Neuron (in vitro differentiated cells): ENCODE measurements at regions not wholly inside any gene's neighbourhood (a gene's known extent, or its start where the extent isn't known, plus 50 kb on each side); places are given as distances from the start of the nearest gene placed in this dataset.
"Not testable (repeated sequence)": the region's sequence is repeated elsewhere in the genome, so short reads cannot be mapped to it uniquely, and the experiment has no call there.

Experiments
- H2AFZ ChIP-seq: one replicate; pipeline ENCODE4 v1.6.1; 2013; ENCODE audit warnings: low read depth, mild to moderate bottlenecking, inconsistent platforms, low read length, moderate library complexity
- H3K27me3 ChIP-seq: one replicate; pipeline ENCODE4 v1.6.1; 2013; ENCODE audit warnings: low read length; ENCODE audit not compliant: insufficient read depth
- H3K36me3 ChIP-seq: one replicate; pipeline ENCODE4 v1.6.1; 2013; ENCODE audit warnings: low read length; ENCODE audit not compliant: insufficient read depth
- H3K4me1 ChIP-seq: one replicate; pipeline ENCODE4 v1.6.1; 2013; ENCODE audit warnings: low read length; ENCODE audit not compliant: insufficient read depth
- H3K4me3 ChIP-seq: 2 replicates; pipeline ENCODE4 v1.5.1; 2013; ENCODE audit warnings: mild to moderate bottlenecking, low read length, moderate library complexity
- H3K9me3 ChIP-seq: one replicate; pipeline ENCODE4 v1.6.1; 2013; ENCODE audit warnings: low read length

DNA sequence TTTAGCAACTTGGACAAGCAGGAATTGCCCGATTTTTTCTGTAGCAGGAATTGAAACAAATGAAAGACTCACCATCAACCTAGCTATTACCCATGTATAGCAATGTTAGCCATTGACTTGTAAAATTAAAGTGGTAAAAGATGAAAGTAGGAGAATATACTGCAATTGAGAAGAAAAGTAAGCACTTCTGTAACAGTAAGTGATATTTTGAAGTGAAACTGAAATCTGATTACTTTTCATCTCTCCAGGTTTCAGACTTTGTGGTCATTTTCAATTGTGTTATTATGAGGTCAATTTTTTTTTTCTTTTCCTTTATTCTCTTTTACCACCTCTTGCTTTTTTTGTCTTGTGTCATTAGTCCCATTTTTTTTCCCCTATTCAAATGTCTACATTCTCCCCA, 1078.2 kb downstream of the ZPLD1 start:
- Histone ChIP-seq H2AFZ (no peak overlapping the region), H3K9me3 (no peaks in the 10 kb centered on the region), H3K27me3 (no peaks in the 10 kb centered on the region), H3K36me3 (no peaks in the 10 kb centered on the region), H3K4me3 (no peak overlapping the region), H3K4me1 (no peaks in the 10 kb centered on the region)

DNA sequence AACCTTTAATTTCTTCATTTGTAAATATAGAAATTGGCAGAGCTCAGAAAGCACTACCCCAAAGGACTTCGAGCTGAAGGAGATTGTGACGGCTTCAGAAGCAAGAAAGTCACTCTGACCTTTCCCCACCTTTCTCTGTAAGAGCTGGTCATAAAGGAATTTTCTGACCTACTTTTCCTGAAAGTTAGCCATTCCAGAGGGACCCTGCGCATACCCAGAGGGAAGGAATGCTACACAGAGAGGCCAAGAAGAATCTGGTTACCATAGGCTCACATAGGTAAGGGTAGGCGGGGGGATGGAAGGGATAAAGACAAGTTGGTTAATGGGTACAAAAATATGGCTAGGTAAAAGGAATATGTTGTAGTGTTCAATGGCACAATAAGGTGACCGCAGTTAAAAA, 1080.3 kb downstream of the ZPLD1 start:
- Histone ChIP-seq H2AFZ (no peak overlapping the region), H3K4me1 (no peaks in the 10 kb centered on the region), H3K9me3 (no peaks in the 10 kb centered on the region), H3K27me3 (no peaks in the 10 kb centered on the region), H3K4me3 (no peak overlapping the region), H3K36me3 (no peaks in the 10 kb centered on the region)

DNA sequence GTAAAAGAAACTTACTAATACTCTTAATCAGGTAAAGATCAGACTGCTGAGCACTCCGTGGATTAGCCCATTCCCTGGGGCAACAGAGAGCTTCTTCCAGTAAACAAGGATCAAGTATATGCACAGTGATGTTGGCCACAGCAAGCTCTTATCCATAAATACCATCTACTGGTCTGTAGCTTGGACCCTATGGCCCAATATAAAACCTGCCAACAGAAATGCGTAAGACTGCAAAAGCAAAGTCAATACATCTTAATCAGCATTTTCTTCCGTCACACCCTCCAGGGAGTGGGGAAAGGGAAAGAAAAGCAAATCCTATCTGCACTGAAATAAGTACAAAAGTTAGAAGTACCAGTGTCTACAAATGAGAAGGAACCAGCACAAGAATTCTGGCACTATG, 1082.1 kb downstream of the ZPLD1 start:
- Histone ChIP-seq H3K36me3 (no peaks in the 10 kb centered on the region), H2AFZ (no peak overlapping the region), H3K27me3 (no peaks in the 10 kb centered on the region), H3K4me1 (no peaks in the 10 kb centered on the region), H3K4me3 (no peak overlapping the region), H3K9me3 (no peaks in the 10 kb centered on the region)

DNA sequence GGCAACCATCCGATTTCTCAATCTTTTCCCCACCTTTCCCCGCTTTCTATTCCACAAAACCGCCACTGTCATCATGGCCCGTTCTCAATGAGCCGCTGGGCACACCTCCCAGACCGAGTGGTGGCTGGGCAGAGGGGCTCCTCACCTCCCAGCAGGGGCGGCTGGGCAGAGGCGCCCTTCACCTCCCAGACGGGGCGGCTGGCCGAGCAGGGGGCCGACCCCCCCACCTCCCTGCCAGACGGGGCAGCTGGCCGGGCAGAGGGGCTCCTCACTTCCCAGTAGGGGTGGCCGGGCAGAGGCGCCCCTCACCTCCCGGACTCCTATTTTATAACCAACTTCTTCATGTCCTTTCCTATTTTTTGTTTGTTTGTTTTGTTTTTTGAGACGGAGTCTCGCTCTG, 1096.5 kb downstream of the ZPLD1 start:
- not testable (repeated sequence) for H3K9me3 ChIP-seq, H3K4me3 ChIP-seq, H3K36me3 ChIP-seq, H2AFZ ChIP-seq, H3K27me3 ChIP-seq, H3K4me1 ChIP-seq

DNA sequence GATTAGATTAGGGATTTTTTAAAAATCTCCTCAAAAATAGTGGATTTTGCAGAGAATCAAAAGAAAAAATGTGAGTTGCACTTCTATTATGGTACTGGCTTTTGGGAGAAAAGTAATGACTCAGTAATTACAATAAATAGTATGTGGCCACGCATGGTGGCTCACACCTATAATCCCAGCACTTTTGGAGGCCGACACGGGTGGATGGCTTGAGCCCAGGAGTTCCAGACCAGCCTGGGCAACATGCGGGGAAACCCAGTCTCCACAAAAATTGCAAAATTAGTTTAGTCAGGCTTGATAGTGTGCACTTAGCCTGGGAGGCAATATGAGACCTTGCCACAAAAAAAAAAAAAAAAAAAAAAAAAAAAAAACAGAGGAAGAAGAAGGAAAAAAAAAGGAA, 1098.2 kb downstream of the ZPLD1 start:
- Histone ChIP-seq H3K27me3 (no peaks in the 10 kb centered on the region), H3K4me3 (no peak overlapping the region), H2AFZ (no peak overlapping the region), H3K4me1 (peaks cover 5% of the 10 kb centered on the region), H3K36me3 (no peaks in the 10 kb centered on the region), H3K9me3 (no peaks in the 10 kb centered on the region)

DNA sequence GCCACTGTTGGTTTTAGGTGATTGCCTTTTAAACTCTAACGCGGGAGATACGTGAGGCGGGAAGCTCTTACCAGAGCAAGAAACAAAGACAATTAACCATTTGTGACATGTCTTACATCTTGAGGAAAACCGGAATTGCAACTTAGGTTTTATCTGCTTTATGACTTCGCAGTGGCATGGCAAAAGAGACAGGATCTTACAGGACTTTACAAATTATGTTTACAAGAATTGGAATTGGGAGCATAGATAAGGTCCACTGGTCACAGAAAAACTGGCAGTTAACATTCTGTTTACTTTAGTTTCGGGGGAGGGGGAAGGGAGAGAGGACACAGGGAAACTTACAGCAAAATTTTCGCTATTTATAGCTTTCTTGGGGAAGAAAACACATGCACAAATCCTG, 1119.6 kb downstream of the ZPLD1 start:
- no peaks in the 10 kb centered on the region for H3K27me3 ChIP-seq
- no peaks in the 10 kb centered on the region for H3K9me3 ChIP-seq
- no peak overlapping the region for H3K4me3 ChIP-seq
- H3K4me1 ChIP-seq = no peaks in the 10 kb centered on the region
- H3K36me3 ChIP-seq = no peaks in the 10 kb centered on the region
- no peak overlapping the region for H2AFZ ChIP-seq

DNA sequence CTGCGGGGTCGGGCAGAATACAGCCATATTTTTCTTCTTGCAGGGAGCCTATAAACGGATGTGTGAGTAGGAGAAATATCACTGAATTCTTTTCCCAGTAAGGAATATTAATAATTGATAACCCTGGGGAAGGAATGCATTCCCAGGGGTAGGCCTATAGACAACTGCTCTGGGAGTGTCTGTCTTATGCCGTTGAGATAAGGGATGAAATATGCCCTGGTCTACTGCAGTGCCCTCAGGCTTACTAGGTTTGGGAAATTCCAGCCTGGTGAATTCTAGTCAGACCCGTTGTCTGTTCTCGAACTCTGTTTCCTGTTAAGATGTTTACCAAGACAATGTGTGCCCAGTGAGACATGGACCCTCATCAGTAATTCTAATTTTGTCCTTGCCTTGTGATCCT, 1129.3 kb downstream of the ZPLD1 start:
- H3K27me3 ChIP-seq, H3K4me1 ChIP-seq, H3K36me3 ChIP-seq, H2AFZ ChIP-seq, H3K9me3 ChIP-seq, H3K4me3 ChIP-seq: not testable (repeated sequence)

DNA sequence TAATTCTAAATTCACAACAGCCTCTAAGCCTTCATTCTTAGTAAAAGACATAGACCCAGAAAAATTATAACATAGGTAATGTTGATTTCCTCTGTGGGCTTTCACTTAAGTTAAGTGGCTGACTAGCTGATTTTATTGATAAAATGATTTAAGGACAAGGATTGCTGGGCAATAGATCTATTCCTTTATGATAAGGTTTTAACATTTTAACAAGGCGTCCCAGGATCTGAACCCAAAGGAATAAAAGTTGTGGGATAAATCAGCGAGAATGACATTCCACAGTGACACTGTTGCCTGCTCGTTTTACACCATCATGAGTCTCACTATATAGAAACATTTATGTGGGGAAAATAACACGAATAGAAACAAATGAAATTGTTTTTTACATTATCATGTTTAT, 1151.0 kb downstream of the ZPLD1 start:
- H3K4me1 ChIP-seq = no peaks in the 10 kb centered on the region
- H2AFZ ChIP-seq = no peak overlapping the region
- H3K36me3 ChIP-seq = no peaks in the 10 kb centered on the region
- H3K4me3 ChIP-seq = no peak overlapping the region
- H3K9me3 ChIP-seq = no peaks in the 10 kb centered on the region
- H3K27me3 ChIP-seq = no peaks in the 10 kb centered on the region

DNA sequence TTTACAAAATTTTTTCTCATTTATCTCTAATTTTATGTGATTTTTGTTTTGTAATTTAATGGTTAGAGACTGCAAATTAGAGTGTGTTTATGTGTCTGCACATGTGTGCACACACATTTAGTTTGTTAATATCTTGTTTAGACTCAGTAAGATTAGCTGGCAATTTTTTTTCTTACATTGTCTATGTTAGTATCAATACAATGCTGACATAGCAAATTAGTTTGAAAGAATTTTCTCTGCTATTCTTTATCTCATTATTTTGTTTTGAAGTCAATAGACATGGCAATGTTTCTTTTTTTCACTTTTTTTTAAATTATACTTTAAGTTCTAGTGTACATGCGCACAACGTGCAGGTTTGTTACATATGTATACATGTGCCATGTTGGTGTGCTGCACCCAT, 1155.0 kb downstream of the ZPLD1 start:
- no peaks in the 10 kb centered on the region for H3K36me3 ChIP-seq
- no peak overlapping the region for H2AFZ ChIP-seq
- H3K4me1 ChIP-seq = no peaks in the 10 kb centered on the region
- no peak overlapping the region for H3K4me3 ChIP-seq
- no peaks in the 10 kb centered on the region for H3K27me3 ChIP-seq
- H3K9me3 ChIP-seq = no peaks in the 10 kb centered on the region

DNA sequence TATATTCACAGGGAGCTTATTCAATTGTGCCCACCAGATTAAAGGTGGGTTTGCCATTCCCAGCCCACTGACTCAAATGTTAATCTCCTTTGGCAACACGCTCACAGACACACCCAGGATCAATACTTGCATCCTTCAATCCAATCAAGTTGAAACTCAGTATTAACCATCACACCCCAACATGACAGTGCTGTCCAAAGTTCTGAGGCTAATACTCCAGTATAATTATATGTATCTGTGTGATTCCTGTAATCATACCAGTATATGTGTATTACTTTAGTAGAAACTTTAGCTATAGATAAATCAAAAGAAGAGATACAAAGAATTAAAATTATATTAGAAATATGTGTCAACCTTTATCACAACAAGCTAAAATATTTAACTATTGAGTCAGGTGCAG, 1166.0 kb downstream of the ZPLD1 start:
- Histone ChIP-seq H2AFZ (no peak overlapping the region), H3K4me3 (no peak overlapping the region), H3K4me1 (no peaks in the 10 kb centered on the region), H3K36me3 (no peaks in the 10 kb centered on the region), H3K9me3 (no peaks in the 10 kb centered on the region), H3K27me3 (no peaks in the 10 kb centered on the region)

DNA sequence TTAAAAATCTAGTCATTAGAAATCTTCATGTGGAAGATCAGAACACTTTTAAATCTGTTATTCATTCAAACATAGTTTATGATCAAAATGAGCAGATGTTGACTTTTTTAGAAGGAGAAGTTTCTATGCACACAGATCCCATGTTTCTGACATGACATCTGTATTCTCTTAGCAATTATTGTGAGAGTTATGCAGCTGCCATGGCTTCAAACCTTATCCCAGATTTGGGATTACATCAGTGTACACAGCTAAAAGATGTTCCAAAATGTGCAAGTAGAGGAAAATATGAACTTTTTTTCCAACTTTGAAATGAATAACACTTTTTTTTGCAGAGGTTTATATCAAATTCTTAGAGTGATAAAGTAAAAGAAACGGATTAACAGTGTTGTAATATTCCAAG, 1166.9 kb downstream of the ZPLD1 start:
- Histone ChIP-seq H3K4me1 (no peaks in the 10 kb centered on the region), H2AFZ (no peak overlapping the region), H3K36me3 (no peaks in the 10 kb centered on the region), H3K4me3 (no peak overlapping the region), H3K9me3 (no peaks in the 10 kb centered on the region), H3K27me3 (no peaks in the 10 kb centered on the region)

DNA sequence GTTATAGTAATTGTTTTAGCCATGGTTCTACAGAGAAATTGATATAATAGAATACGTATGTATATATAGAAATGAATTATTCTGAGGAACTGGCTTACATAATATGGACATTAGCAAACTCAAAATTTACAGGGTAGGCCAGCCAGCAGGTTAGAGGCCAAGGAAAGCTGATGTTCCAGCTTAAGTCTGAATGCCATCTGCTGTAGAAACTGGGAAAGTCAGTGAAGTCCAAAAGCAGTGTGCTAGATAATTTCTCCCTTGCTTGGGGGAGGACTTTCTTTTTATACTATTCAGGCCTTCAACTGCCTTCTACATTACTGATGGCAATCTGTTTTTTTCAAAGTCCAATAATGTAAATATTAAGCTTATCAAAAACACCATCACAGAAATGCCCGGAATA, 1174.7 kb downstream of the ZPLD1 start:
- H3K4me3 ChIP-seq = no peak overlapping the region
- H3K4me1 ChIP-seq = peaks cover 2% of the 10 kb centered on the region
- no peaks in the 10 kb centered on the region for H3K27me3 ChIP-seq
- H2AFZ ChIP-seq = no peak overlapping the region
- H3K9me3 ChIP-seq = no peaks in the 10 kb centered on the region
- H3K36me3 ChIP-seq = no peaks in the 10 kb centered on the region

DNA sequence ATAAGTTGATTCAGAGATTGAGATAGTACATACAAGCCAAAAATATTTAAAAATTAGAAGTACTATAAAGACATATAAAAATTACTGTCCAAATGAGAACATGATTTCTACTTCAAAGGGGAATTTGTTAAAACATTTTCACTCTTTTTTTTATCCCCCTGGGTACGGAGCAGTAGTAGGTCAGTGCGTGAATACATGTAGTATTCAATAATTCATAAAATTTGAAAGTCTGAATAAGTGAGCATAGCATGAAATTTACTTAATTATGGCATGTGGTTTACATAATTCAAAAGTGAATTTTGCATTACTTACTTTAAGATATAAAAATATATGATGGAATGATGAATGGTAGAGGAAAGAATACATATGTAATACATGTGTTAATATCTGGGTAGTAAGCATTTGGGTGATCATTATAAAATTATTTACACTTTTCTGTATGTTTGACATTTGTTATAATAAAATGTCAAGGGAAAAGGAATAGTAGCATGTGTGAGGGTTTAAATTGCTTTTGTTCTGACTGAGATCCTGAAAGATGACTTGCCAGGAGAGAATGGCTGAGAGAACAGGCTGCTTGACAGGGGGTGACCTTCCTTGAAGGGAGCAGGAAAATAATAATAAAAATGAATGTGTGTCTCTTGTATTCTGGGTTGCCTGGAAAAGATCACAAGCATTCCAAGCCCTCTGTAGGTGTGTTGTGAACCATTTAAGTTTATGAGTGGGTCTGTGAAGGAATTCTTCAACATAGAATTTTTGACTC, 1178.8 kb downstream of the ZPLD1 start:
- Histone ChIP-seq H3K27me3 (no peaks in the 10 kb centered on the region), H3K4me1 (peaks cover 2% of the 10 kb centered on the region), H3K9me3 (no peaks in the 10 kb centered on the region), H2AFZ (no peak overlapping the region), H3K4me3 (no peak overlapping the region), H3K36me3 (no peaks in the 10 kb centered on the region)

DNA sequence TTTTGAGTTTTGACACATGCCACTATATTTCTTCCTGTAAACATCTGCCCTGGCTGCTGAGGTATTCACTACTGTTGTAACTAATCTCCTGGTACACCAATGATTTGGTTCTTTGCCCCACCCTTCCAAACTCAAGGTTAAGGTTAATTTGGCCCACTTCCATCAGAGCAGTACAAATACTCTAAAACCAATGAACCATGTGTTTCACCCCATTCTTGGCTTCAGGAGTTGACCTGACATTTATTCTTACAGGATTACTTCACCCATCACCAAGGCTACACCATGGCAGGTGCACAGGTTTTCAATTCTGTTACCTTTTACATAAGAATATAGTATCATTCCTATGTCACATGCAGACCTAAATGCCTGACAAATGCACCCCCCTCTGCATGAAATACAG, 1179.9 kb downstream of the ZPLD1 start:
- no peak overlapping the region for H3K4me3 ChIP-seq
- H2AFZ ChIP-seq = no peak overlapping the region
- H3K4me1 ChIP-seq = peaks cover 2% of the 10 kb centered on the region
- H3K27me3 ChIP-seq = no peaks in the 10 kb centered on the region
- H3K36me3 ChIP-seq = no peaks in the 10 kb centered on the region
- no peaks in the 10 kb centered on the region for H3K9me3 ChIP-seq
